HG03097 (cell line): ENCODE measurements at regions not wholly inside any gene's neighbourhood (a gene's known extent, or its start where the extent isn't known, plus 50 kb on each side); places are given as distances from the start of the nearest gene placed in this dataset.

Experiments
- ATAC-seq: cut with Tn5 transposase; IDR thresholded peaks from one replicate; pipeline ENCODE4 v1.9.1; 2021; ENCODE audit not compliant: unreplicated experiment, low FRiP score

DNA sequence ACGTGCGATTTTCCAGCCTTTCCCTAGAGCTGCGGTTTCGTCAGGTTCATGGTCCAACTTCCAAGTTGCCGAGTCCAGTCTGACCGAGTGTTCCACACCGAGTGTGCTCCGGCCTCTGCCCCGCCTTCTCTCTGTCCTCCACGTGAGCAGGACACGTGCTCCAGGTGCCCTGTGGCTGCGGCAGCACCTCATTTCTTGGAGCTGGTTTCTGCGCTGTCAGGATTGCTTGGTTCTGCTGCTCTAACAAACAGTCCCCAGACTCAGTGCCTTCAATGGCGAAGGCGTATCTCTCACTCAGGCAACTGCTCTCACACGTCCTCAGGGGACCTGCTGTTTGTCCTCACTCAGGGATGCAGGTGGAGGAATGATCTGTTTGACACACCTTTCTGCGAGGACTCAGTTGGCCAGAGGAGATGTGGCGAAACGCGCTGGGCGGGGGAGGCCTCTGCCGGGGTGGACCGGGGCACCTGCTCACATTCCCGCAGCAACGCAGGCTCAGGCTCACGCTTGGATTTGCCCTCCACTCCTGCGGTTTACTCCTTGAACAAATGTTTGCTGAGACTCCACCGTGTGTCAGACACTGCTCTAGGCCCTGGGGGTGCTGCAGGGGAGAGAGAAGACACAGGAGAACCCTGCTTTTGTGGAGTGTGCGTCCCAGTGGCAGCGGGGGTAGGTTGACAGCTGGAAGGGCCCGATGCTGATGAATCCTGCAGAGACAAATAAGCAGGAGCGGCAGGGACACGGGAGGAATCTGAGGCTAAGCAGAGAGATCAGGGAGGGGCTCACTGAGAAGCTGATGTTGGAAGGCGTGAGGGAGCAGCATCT, 63.4 kb upstream of the FBRSL1 start:
- no peak for ATAC-seq

DNA sequence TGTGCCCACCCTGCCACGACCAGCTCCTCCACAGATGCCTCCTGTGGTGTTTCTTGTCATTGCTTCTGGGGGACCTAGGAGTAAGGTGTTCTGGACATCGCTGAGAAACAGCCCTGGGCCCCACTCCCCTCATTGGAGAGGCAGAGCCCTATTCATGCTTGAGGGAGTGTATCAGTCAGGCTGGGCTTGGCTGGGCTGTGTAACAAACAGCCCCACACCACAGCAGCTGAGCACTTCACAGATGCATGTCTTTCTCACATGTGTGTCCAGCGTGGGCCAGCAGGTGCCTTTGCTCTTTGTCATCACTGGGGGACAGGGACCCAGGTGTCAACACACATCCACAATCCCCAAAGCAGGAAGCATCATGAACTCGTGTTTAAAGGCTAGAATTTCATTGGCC, 65.1 kb upstream of the FBRSL1 start:
- ATAC-seq, result no peak

DNA sequence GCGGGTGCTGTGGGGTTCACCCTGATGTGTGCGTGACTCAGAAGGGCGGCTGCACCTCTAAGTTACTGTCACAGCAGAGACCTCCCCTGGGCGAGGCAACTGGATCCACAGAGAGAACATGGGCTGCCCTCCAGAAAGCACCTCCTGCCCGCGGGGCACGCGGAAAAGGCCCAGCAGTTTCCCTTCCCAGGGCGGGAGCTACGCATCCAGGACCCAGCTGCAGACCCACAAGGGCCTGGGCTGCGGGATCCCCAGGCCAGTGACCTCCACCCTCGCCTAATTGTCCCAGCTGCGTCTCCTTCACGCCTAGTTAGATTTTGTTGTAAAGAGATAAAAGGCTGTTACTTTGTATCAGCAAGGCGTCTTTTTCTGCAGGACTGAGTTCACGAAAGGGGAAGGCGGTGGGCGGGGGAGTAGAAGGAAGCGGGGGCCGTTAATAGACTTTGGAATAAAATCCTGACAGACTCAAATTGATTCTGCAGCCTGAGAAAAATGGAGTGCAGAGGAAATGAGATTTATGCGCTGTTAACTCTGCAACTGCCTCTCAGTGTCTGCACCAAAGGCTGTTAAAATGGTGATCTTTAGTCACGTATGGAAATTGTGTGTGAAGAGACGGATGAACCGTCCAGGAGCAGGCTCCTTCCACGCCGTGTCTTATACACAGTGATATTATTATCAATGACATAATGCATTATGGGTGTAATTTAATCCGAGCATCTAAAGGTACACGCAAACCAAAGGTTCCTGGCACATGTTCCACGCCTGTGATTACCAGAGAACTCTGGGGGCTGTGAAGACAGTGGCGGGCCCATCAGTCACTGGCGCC, 65.9 kb upstream of the FBRSL1 start:
- no peak for ATAC-seq

DNA sequence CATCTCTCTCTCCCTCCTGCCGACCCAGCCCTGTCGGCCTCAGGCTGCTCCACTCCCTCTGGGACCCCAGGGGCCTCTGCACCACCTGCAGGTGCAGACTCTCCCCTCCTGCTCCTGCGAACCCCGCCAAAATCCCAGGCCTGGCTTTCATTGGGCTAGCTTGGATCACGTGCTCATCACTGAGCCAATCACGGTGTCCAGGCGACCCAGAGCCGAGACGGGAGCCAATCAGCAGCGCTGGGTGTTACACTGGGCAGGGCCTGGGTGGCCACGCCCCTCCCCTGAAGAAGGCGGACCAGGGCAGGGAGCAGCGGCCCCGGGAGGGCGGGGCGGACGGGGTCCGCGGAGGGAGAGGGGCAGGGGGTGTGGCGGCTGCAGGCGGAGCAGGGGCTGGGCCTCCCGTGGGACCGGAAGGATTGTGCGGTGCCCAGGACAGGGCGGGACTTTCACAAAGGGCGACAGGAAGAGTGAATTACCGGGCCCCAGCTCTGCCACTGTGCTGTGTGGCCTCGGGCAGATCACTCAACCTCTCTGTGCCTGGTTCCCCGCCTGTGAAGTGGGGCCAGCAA, 66.6 kb upstream of the FBRSL1 start:
- no peak for ATAC-seq

DNA sequence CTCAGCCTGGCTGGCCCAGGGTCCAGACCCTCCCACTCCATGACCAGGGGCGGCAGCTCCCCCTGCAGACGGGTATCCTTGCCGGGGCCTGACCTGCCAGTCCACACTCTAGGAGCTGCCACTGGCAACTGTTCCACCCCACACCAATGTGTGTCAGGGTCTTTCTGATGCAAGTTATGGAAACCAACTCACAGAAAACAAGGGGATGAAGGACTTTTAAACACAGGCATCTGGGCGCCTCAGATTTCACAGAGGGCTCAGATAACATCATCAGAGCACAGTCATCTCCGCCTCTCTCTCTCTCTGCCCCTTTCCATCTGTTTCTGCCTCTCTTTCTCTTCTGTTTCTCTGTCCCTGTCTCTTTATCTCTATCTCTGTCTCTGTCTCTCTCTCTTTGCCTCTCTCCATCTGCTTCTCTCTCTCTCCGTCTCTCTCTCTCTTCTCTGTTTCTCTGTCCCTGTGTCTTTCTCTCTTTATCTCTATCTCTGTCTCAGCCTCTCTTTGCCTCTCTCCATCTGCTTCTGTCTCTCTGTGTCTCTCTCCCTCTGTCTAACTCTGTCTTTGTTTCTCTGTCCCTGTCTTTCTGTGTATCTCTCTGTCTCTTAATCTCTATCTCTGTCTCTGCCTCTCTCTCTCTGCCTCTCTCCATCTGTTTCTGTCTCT, 67.4 kb upstream of the FBRSL1 start:
- no peak for ATAC-seq

DNA sequence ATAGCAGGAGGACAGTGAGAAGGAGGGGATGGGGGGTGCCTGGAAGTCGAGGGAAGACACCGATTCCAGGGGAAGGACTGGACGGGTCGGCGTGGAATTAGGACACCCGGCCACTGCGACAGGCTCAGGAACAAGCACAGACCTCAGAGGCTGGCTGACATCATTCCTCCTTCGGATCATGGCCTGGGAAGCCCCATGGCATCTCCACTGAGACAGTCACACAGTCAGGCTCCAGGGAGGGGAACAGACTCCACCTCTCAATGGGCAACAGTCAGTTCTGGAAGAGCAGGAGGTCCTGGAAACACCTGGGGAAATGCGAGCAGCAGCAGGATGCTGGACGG, 67.9 kb upstream of the FBRSL1 start:
- ATAC-seq, result no peak

DNA sequence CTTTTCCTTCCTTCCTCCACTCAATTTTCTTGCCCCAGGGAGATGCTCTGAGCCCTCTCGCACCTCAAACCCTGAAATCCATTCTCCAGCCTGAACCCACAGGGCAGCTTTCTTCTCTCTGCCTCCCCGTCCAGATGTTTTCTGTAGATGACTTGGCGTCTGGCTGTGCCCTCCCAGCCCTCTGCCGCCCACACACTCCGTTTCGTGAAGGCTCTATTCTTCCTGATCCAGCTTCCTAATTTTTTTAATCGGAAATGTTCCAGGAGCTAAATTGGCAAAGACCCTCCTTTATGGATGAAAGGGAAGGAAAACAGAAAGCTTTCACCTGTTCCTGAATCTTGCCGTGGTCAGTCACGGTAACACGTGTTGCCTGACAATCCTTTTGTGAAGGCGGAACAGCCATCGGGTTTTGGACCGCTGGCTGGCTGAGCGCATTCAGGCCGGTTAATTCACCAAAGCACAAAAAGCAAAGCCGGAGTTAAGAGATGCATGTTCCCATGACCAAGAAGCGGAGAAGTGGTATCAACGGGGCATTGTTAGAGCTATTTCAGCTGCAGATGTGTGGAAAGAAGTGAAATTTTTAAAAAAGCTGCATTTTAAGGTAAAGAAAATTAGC, 70.2 kb upstream of the FBRSL1 start:
- ATAC-seq, result no peak

DNA sequence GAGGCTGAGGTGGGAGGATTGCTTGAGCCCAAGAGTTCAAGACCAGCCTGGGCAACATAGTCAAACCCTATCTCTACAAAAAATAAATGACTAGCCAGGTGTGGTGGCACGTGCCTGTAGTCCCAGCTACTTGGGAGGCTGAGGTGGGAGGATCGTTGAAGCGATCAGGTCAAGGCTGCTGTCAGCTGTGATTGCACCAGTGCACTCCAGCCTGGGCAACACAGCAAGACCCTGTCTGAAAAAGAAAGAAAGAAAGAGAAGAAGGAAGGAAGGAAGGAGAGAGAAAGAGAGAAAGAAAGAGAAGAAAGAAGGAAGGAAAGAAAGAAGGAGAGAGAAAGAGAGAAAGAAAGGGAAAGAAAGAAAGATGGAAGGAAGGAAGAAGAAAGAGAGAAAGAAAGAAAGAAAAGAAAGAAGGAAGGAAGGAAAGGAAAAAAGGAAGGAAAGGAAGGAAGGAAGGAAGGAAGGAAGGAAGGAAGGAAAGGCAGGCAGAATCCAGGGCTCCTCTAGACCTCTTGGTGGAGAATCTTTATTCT, 71.5 kb upstream of the FBRSL1 start:
- no peak for ATAC-seq

DNA sequence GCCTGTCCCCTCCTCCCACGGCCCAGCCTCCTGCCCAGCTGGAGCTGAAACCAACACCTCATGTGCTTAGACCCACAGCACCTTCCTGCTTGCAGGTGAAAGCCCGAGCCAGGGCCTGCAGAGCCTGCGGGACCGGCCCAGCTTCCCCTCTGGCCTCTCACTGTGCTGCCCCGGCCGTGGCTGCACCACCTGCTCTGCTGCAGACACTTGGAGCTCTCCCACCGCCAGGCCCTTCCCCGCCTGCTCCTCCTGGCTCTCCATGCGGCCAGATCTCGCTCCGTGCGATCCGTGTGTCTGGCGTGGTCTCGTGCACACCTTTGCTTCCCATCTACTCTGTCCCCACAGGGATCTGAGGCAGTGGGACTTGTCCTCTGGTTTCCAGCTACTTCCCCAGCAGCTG, 72.2 kb upstream of the FBRSL1 start:
- no peak for ATAC-seq

DNA sequence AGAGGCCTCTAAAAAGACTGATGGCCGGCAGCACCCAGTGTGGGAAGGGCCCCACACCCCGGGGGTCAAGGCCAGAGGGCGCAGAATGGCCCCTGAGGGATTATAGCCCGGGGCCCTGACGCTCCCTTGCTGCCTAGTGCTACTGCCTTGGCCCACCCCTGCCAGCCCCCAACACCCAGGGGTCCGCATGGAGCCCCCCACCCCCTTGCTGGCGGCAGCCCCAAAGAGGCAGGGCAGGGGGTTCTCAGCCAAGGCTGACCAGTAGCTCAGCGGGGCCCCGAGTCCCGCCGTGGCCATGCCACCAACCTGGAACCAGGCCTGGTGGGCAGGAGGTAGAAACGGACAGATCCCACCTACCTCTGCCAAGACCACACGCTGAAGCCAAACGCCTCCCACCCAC, 73.1 kb upstream of the FBRSL1 start:
- ATAC-seq, result no peak

DNA sequence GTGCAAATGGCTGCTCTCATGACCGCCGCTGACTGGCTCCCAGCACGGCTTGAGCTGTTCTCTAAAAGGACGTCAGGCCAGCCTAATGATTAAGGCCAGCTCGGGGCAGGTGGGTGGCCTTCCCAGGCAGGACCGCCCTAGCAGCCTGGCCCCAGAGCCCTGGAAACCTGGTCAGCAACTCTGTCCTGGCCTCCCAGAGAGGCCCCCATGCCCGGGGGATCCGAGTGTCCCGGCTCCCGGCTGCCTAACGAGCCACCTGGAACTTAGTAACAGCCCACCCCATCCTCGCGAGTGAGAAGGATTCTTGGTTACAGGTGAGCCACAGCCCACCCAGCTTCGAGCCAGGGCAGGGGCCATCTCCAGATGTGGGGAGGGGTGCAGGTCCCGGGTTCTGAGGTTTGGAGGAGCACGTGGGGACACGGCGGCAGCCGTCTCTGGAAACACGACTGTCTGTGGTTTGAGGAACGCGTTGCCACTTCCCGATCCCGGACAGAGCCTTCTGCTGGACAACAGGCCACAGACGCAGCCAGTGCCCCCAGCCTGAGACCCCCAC, 73.8 kb upstream of the FBRSL1 start:
- ATAC-seq, result no peak

DNA sequence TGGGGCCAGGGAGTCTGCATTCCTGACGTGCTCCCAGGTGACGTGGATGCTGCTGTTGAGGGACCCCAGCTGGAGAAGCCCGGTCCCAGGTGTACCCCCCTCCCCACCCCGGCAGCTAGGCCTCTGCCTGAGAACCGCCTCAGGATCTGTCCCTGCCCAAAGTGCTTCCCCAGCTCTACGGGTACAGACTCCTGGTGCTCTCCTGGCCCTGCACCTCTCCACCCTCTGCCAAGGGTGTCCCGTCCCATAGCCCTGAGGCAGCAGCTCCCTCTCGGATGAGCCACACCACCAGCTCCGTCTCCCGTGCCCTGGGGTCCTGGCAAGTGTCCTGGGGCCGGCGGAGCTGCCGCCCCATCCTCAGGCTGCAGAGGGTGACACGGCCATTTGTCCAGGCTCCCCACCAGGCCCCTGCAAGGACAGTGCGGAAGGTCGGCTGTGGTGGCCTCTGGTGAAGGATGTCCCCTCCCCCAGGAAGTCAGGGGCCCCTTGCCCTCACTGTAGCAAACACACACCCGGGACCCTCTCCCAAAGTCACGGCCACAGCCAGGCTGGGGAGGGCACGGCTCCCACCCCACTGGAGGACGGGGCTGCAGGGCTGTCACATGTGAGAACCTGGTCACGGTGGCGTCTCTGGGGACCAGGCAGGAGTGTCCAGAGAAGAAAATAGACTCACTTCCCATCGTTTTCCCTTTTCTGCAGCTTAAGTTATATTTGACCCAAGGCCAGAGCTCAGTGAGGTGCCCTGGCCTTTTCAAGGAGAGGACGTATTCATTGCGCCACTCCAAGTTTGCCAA, 74.4 kb upstream of the FBRSL1 start:
- ATAC-seq, result no peak

DNA sequence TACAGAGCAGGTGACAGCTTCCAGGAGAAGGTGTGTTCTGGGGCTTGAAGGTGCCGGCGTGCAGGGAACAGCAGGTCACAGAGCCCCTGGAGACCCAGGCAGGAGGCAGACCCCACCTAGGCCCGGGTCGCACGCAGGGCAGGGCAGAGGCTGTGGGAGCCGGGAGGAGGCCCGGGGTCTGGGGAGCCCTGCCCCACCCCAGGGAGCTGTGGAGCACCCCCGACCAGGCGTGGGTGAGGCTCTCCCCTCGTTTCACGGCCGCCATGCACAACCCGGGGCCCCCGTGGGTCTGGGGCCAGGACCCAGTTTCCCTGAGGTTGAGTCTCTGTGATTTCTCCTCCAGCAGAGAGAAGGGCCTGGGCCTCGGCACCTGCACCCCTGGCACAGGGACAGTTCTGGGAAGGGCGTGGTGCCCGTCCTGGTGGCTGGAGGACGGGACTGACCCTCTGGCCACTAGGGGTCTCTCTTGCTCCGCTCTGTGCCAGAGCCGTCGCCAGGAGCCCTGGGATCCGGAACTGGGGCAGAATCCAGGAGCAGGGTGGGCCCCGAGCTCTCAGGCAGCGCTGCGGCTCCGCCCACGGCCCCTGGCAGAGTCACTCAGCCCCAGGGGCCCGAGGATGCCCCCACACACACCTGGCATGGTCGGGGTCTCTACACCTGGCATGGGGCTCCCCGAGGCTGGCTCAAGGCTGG, 75.2 kb upstream of the FBRSL1 start:
- ATAC-seq, result peak; percentile 66

DNA sequence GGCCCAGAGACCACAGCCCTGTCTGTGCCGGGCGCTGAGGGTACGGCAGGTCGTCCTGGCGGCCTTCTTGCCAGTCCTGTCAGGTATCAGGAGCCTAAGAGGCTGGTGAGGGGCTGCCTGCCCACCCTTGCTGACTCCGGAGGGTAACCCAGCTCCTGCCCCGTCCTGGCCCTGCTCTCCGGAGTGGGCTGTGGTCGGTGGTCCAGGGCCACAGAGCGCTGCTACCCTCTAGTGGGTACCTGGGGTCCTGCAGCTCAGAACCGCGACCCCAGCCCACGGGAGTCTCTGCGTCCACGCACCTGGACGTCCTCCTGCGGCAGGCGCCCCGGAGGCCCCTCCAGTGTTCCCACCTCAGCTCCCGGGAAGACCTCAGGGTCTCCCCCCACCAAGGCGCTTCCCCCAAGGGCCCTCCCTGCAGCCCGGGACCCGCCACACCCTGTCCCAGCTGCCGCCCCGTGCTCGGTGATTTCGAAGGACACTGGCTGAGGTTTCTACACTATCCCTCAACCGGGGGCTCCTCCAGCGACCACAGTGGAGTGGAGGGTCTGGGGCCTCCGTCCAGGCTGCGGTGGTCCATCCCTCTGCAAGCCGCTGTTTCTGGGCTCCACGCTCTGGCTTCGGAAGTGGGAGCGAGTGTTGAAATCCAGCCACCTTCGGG, 75.9 kb upstream of the FBRSL1 start:
- no peak for ATAC-seq

DNA sequence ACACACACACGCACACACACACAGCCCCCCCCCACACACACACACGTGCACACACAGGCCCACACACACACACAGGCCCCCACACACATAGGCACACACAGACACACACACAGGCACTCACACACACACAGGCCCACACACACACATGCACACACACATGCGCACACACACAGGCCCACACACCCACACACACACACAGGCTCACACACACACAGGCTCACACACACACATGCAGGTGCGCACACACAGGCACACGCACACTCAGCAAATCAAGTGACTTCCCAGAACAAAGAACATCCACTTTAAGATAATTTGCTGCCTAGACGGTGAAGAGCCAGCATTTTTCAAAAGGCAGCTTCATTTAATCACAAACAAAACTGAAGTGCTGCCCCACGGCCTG, 78.5 kb upstream of the FBRSL1 start:
- ATAC-seq, result no peak

DNA sequence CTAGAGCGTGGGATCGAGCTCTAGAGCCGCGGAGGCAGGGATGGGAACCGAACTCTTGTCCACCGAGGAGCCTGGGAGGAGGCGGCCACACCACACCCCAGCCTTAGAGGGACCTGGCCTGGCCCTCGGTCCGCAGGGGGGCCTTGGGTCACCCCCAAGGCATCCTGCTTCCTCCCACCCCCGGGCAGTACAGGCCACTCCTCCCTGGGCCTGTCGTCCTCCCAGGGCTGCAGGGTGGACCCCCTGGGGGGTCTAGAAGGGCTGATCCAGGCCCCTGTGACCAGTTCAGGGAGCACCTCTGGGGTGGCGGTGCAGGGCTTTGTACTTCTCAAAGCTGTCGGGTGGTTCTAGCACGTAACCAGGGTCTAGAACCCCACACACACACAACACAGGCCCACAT, 79.1 kb upstream of the FBRSL1 start:
- ATAC-seq, result no peak

DNA sequence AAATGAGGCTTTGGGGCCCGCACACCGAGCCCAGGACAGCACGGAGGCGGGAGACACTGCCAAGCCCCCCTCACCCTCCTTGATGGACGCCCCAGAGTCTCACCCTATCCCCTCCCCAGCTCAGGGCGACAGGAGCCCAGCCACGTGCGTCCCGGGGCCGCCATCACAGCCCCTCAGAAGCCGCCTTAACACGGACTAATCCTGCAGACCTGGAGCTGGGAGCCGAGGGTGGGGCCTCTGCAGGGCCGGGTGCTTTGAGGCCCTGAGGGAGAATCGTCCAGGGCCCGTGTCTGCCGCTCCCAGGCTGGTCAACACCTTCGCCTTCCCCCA, 79.7 kb upstream of the FBRSL1 start:
- ATAC-seq, result no peak

DNA sequence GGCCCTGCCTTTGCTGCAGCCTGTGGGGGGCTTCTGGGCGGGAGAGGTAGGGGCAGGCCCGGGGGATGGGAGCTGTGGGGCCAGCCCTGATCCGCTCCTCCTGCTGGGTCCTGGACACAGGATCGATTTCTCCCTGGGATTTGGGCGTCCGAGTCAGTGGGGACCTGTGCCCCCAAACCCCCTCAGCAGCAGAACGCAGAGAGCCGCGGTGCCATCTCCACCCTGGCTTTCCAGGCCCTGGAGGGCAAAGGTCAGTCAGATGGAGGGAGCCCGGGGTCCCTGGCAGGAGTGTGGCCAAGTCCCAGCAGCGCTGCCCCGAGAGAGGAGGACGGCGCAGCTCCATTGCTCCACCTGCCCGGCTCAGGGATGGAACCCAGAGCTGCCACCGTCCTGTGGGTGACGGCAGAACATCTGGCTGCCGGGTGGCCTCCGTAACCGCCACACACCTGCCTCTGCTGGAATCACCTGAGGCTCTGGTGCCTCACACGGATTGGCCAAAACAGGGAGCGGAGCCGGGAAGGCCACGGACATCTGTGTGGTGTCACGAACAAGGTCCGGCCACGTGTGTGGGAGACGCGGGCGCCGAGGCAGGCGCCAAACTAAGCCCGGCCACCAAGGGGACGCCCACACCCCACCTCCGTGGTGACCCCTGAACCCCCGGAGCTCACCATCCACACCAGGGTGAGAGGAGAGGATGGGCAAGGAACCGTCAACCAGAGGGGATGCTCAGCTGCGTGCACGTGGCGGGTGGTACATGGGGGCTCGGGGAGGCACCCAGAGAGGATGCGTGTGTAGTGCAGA, 80.3 kb upstream of the FBRSL1 start:
- no peak for ATAC-seq
